IPS-NIHi7 (cell line): ENCODE measurements at regions not wholly inside any gene's neighbourhood (a gene's known extent, or its start where the extent isn't known, plus 50 kb on each side); places are given as distances from the start of the nearest gene placed in this dataset.
A peak's percentile ranks its signal among the peaks of the same experiment; 100 is the strongest.

Experiments
- DNase-seq: peaks from one replicate; pipeline ENCODE4 v3.0.0; 2012; ENCODE audit warnings: mixed read lengths; ENCODE audit errors: extremely low spot score

GRCh38 chr3:117518364-117518763, 808.8 kb downstream of the TUSC7 start:
- no peak for DNase-seq

GRCh38 chr3:117519776-117520175, 810.2 kb downstream of the TUSC7 start:
- no peak for DNase-seq

GRCh38 chr3:117520582-117520981, 811.0 kb downstream of the TUSC7 start:
- no peak for DNase-seq

GRCh38 chr3:117523418-117523817, 813.8 kb downstream of the TUSC7 start:
- DNase-seq, result peak; percentile 14

- no peak for DNase-seq
Observed at GRCh38 chr3:117524890-117525289, 815.3 kb downstream of the TUSC7 start.

GRCh38 chr3:117526470-117527079, 817.0 kb downstream of the TUSC7 start:
- DNase-seq, result peak; percentile 16

- no peak for DNase-seq
Observed at GRCh38 chr3:117527346-117527745, 817.8 kb downstream of the TUSC7 start.

- DNase-seq, result no peak
Observed at GRCh38 chr3:117528688-117529087, 819.1 kb downstream of the TUSC7 start.

- DNase-seq, result no peak
Observed at GRCh38 chr3:117531078-117531767, 821.6 kb downstream of the TUSC7 start.

- no peak for DNase-seq
Observed at GRCh38 chr3:117532268-117532667, 822.7 kb downstream of the TUSC7 start.

- no peak for DNase-seq
Observed at GRCh38 chr3:117534138-117534537, 824.6 kb downstream of the TUSC7 start.

GRCh38 chr3:117536006-117536405, 826.4 kb downstream of the TUSC7 start:
- DNase-seq, result no peak

- DNase-seq, result no peak
Observed at GRCh38 chr3:117537949-117538348, 828.4 kb downstream of the TUSC7 start.

GRCh38 chr3:117539729-117540128, 830.1 kb downstream of the TUSC7 start:
- no peak for DNase-seq

GRCh38 chr3:117540597-117540996, 831.0 kb downstream of the TUSC7 start:
- no peak for DNase-seq

GRCh38 chr3:117541721-117542120, 832.1 kb downstream of the TUSC7 start:
- no peak for DNase-seq

GRCh38 chr3:117543521-117543920, 833.9 kb downstream of the TUSC7 start:
- DNase-seq, result no peak

- DNase-seq, result no peak
Observed at GRCh38 chr3:117545484-117545883, 835.9 kb downstream of the TUSC7 start.

GRCh38 chr3:117547956-117548550, 838.5 kb downstream of the TUSC7 start:
- DNase-seq, result no peak

GRCh38 chr3:117548600-117548999, 839.0 kb downstream of the TUSC7 start:
- DNase-seq, result no peak

GRCh38 chr3:117549716-117550115, 840.1 kb downstream of the TUSC7 start:
- no peak for DNase-seq

- DNase-seq, result no peak
Observed at GRCh38 chr3:117550766-117551165, 841.2 kb downstream of the TUSC7 start.

- no peak for DNase-seq
Observed at GRCh38 chr3:117553461-117553860, 843.9 kb downstream of the TUSC7 start.
